ENCODE measurements at regions not wholly inside any gene's neighbourhood (a gene's known extent, or its start where the extent isn't known, plus 50 kb on each side); places are given as distances from the start of the nearest gene placed in this dataset.

GRCh38 chr1:64318428-64318827, 115.0 kb downstream of the UBE2U start:
- no peak overlapping the region for H3K27ac ChIP-seq (ENCODE audit: low read depth, low read length)
- Mint-ChIP-seq H3K36me3 (ENCODE audit: low read depth) (no peaks in the 10 kb centered on the region), H3K27ac (no peak overlapping the region), H3K4me3 (no peak overlapping the region), H3K27me3 (ENCODE audit: insufficient read depth) (no peaks in the 10 kb centered on the region), H3K4me1 (peaks cover 12% of the 10 kb centered on the region), H3K9me3 (no peaks in the 10 kb centered on the region)
- no peaks in the 10 kb centered on the region for H3K27me3 ChIP-seq (ENCODE audit: control insufficient read depth, insufficient read depth, low read length, poor library complexity, severe bottlenecking)
- no peak for DNase-seq
- no peaks in the 10 kb centered on the region for H3K36me3 ChIP-seq (ENCODE audit: control insufficient read depth, insufficient read depth, low read length)
- WGBS, 2 experiments (ENCODE audit: insufficient coverage in 1 of 2, insufficient read length in 1 of 2): 95% methylated on average over 3 of the region's 3 CpGs; no CpG with 5 or more reads in 1 of the 2 experiments
- no peak for TF ChIP-seq CTCF (conservative IDR thresholded peaks at IDR 0.05)
- H3K4me1 ChIP-seq (ENCODE audit: control insufficient read depth, insufficient read depth, low read length): no peaks in the 10 kb centered on the region
- H3K9me3 ChIP-seq (ENCODE audit: control insufficient read depth, low read length): no peaks in the 10 kb centered on the region
- H3K9ac ChIP-seq (ENCODE audit: extremely low read depth, low read length, poor library complexity, severe bottlenecking): no peak overlapping the region
- no peak overlapping the region for H3K4me3 ChIP-seq (ENCODE audit: low read length)

GRCh38 chr1:64320007-64320406, 116.6 kb downstream of the UBE2U start:
- TF ChIP-seq CTCF (conservative IDR thresholded peaks at IDR 0.05): no peak
- Mint-ChIP-seq H3K4me1 (peaks cover 12% of the 10 kb centered on the region), H3K4me3 (no peak overlapping the region), H3K27me3 (ENCODE audit: insufficient read depth) (peaks cover 1% of the 10 kb centered on the region), H3K9me3 (no peaks in the 10 kb centered on the region), H3K36me3 (ENCODE audit: low read depth) (no peaks in the 10 kb centered on the region), H3K27ac (no peak overlapping the region)
- WGBS, 2 experiments (ENCODE audit: insufficient coverage in 1 of 2, insufficient read length in 1 of 2): 92 to 100% methylated on average over 3 to 4 of the region's 4 CpGs
- Histone ChIP-seq H3K9me3 (ENCODE audit: control insufficient read depth, low read length) (no peaks in the 10 kb centered on the region), H3K4me1 (ENCODE audit: control insufficient read depth, insufficient read depth, low read length) (no peaks in the 10 kb centered on the region), H3K27me3 (ENCODE audit: control insufficient read depth, insufficient read depth, low read length, poor library complexity, severe bottlenecking) (no peaks in the 10 kb centered on the region), H3K4me3 (ENCODE audit: low read length) (no peak overlapping the region), H3K36me3 (ENCODE audit: control insufficient read depth, insufficient read depth, low read length) (no peaks in the 10 kb centered on the region), H3K9ac (ENCODE audit: extremely low read depth, low read length, poor library complexity, severe bottlenecking) (no peak overlapping the region), H3K27ac (ENCODE audit: low read depth, low read length) (no peak overlapping the region)
- DNase-seq: no peak

- H3K27ac ChIP-seq (ENCODE audit: low read depth, low read length): no peak overlapping the region
- Mint-ChIP-seq H3K9me3 (no peaks in the 10 kb centered on the region), H3K27ac (no peak overlapping the region), H3K4me3 (no peak overlapping the region), H3K27me3 (ENCODE audit: insufficient read depth) (peaks cover 4% of the 10 kb centered on the region), H3K4me1 (peaks cover 12% of the 10 kb centered on the region), H3K36me3 (ENCODE audit: low read depth) (no peaks in the 10 kb centered on the region)
- H3K9me3 ChIP-seq (ENCODE audit: control insufficient read depth, low read length): no peaks in the 10 kb centered on the region
- 40 to 57% methylated on average over 1 to 4 of the region's 4 CpGs for WGBS, 2 experiments (ENCODE audit: insufficient coverage in 1 of 2, insufficient read length in 1 of 2)
- H3K9ac ChIP-seq (ENCODE audit: extremely low read depth, low read length, poor library complexity, severe bottlenecking): no peak overlapping the region
- H3K4me1 ChIP-seq (ENCODE audit: control insufficient read depth, insufficient read depth, low read length): no peaks in the 10 kb centered on the region
- H3K36me3 ChIP-seq (ENCODE audit: control insufficient read depth, insufficient read depth, low read length): no peaks in the 10 kb centered on the region
- H3K27me3 ChIP-seq (ENCODE audit: control insufficient read depth, insufficient read depth, low read length, poor library complexity, severe bottlenecking): no peaks in the 10 kb centered on the region
- no peak for DNase-seq
- H3K4me3 ChIP-seq (ENCODE audit: low read length): no peak overlapping the region
- TF ChIP-seq CTCF (conservative IDR thresholded peaks at IDR 0.05): no peak
These were observed 117.0 kb downstream of the UBE2U start for GRCh38 chr1:64320470-64320869.

Data from endodermal cell (in vitro differentiated cells).